ENCODE measurements at regions not wholly inside any gene's neighbourhood (a gene's known extent, or its start where the extent isn't known, plus 50 kb on each side); places are given as distances from the start of the nearest gene placed in this dataset.

DNA sequence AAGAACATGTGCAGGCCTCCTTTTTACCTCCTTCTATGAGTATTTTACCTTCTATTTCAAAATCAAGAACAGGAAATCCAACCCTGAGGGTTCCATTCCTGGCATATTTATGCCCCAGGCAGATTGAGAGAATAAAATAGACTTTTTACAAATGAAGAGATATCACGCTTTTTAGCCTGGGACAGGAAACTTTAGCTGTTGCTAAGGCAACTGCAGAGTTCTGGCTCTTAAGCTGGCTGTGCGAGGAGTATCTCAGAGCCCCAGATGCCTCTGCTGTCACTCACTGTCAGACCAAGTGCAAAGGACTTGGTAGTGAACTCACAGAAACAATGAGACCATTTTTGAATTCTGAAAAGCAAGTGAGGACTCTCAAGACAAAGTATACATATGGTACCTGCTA lies 69.5 kb upstream of the HSPB3 start (continued):
- TF ChIP-seq, protein P1, sequence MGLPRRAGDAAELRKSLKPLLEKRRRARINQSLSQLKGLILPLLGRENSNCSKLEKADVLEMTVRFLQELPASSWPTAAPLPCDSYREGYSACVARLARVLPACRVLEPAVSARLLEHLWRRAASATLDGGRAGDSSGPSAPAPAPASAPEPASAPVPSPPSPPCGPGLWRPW (IDR thresholded peaks at IDR 0.05) = no peak
- TF ChIP-seq FOSL2 (IDR thresholded peaks at IDR 0.05) = no peak
- no peak for TF ChIP-seq FOSL2 (CRISPR knock-in tag; IDR thresholded peaks at IDR 0.05)
- TF ChIP-seq NFE2L2 (conservative IDR thresholded peaks at IDR 0.05; ENCODE audit: low read length) = no peak
- no peak for TF ChIP-seq RNF2 (IDR thresholded peaks at IDR 0.05; ENCODE audit: borderline replicate concordance, low read depth)

DNA sequence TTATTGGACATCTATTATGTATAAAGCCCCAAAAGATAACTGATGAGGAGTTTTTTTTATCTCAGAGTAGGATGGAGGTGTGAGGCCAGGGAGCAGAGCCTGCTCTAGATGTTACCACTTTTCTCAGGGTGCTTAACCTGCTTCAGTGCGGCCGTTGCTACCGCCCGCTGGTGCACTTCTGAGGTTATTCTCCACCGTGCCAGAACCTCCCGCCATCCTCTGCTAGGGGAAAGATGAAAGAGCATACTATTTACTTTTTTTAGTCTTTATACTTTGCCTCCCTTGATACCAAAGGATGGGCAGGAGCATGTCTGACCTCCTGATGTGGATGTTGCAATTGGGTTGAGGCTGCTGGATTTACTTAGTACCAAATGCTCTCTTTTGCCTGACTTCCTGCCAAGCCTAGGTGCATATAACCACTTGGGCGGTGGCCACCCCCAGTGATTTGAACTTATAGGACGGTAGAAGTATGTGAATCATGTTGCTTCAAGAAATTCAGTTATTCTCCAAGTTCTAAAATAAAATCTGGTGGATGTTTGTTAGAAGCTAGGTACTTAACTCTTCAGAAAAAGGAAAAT lies 71.1 kb upstream of the HSPB3 start:
- no peak for FAIRE-seq
- H3K27ac ChIP-seq = no peak overlapping the region
- H3K4me2 ChIP-seq = no peak overlapping the region
- 72% methylated on average over 8 of the region's 8 CpGs for WGBS (ENCODE audit: missing lambda C conversion rate)
- no peak for ATAC-seq
- TF ChIP-seq RAD21 (conservative IDR thresholded peaks at IDR 0.05 in 1 of 2, IDR thresholded peaks at IDR 0.05 in 1 of 2) (no peak), FOSB (CRISPR knock-in tag; IDR thresholded peaks at IDR 0.05) (no peak), GATA3 (IDR thresholded peaks at IDR 0.05; ENCODE audit: borderline replicate concordance) (no peak), TFCP2L1 (CRISPR knock-in tag; IDR thresholded peaks at IDR 0.05) (no peak), BHLHE40 (IDR thresholded peaks at IDR 0.05; ENCODE audit: low read depth, low read length) (no peak), RNF2 (IDR thresholded peaks at IDR 0.05; ENCODE audit: borderline replicate concordance, low read depth) (no peak)
- TF ChIP-seq, protein P2, sequence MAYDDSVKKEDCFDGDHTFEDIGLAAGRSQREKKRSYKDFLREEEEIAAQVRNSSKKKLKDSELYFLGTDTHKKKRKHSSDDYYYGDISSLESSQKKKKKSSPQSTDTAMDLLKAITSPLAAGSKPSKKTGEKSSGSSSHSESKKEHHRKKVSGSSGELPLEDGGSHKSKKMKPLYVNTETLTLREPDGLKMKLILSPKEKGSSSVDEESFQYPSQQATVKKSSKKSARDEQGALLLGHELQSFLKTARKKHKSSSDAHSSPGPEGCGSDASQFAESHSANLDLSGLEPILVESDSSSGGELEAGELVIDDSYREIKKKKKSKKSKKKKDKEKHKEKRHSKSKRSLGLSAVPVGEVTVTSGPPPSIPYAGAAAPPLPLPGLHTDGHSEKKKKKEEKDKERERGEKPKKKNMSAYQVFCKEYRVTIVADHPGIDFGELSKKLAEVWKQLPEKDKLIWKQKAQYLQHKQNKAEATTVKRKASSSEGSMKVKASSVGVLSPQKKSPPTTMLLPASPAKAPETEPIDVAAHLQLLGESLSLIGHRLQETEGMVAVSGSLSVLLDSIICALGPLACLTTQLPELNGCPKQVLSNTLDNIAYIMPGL (CRISPR knock-in tag; IDR thresholded peaks at IDR 0.05; ENCODE audit: borderline replicate concordance) = no peak
- TF ChIP-seq, protein P3, sequence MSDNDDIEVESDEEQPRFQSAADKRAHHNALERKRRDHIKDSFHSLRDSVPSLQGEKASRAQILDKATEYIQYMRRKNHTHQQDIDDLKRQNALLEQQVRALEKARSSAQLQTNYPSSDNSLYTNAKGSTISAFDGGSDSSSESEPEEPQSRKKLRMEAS (IDR thresholded peaks at IDR 0.05) = no peak
- TF ChIP-seq, protein P1 (IDR thresholded peaks at IDR 0.05) = no peak
- CTCF ChIA-PET = no interaction called here
- POLR2A ChIA-PET = no interaction called here
- DNase-seq (ENCODE audit: low read depth in 1 of 2, low spot score in 1 of 2) = no peak
- H3K4me1 ChIP-seq = no peaks in the 10 kb centered on the region; the same call in 2 of the 3 replicates
- H3K4me3 ChIP-seq = no peak overlapping the region
- no peaks in the 10 kb centered on the region for H3K9me3 ChIP-seq

DNA sequence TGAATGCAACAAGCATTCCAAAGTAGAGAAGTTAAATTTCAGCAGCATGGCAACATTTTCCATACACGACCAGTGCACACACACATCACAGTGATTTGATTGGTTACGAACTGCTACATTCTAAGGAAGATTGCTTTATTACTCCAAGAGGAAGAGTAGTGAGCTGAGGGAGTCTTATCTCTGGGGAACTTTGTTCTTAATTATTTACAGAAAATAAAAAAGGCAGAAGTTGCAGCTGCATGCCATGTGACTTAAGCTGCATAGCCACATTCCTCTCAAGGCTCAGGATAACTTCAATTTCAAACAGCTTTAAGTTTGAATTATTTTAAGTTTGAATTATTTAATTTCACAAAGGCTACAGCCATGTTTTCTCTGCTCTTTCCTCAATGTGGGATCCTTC lies 71.6 kb upstream of the HSPB3 start:
- TF ChIP-seq FOXS1 (CRISPR knock-in tag; IDR thresholded peaks at IDR 0.05) = no peak
- TF ChIP-seq CHD2 (IDR thresholded peaks at IDR 0.05; ENCODE audit: low read length, partially characterized antibody) = no peak
- no peak for TF ChIP-seq SMC3 (IDR thresholded peaks at IDR 0.05)
- TF ChIP-seq, protein P4, sequence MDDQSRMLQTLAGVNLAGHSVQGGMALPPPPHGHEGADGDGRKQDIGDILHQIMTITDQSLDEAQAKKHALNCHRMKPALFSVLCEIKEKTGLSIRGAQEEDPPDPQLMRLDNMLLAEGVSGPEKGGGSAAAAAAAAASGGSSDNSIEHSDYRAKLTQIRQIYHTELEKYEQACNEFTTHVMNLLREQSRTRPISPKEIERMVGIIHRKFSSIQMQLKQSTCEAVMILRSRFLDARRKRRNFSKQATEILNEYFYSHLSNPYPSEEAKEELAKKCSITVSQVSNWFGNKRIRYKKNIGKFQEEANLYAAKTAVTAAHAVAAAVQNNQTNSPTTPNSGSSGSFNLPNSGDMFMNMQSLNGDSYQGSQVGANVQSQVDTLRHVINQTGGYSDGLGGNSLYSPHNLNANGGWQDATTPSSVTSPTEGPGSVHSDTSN (IDR thresholded peaks at IDR 0.05) = no peak
- TF ChIP-seq HOXA7 (CRISPR knock-in tag; IDR thresholded peaks at IDR 0.05) = no peak
- TF ChIP-seq HDAC2 (IDR thresholded peaks at IDR 0.05) = no peak
- TF ChIP-seq, protein P5, sequence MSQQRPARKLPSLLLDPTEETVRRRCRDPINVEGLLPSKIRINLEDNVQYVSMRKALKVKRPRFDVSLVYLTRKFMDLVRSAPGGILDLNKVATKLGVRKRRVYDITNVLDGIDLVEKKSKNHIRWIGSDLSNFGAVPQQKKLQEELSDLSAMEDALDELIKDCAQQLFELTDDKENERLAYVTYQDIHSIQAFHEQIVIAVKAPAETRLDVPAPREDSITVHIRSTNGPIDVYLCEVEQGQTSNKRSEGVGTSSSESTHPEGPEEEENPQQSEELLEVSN (IDR thresholded peaks at IDR 0.05; ENCODE audit: borderline replicate concordance, low read depth) = no peak
- TF ChIP-seq, protein P6, sequence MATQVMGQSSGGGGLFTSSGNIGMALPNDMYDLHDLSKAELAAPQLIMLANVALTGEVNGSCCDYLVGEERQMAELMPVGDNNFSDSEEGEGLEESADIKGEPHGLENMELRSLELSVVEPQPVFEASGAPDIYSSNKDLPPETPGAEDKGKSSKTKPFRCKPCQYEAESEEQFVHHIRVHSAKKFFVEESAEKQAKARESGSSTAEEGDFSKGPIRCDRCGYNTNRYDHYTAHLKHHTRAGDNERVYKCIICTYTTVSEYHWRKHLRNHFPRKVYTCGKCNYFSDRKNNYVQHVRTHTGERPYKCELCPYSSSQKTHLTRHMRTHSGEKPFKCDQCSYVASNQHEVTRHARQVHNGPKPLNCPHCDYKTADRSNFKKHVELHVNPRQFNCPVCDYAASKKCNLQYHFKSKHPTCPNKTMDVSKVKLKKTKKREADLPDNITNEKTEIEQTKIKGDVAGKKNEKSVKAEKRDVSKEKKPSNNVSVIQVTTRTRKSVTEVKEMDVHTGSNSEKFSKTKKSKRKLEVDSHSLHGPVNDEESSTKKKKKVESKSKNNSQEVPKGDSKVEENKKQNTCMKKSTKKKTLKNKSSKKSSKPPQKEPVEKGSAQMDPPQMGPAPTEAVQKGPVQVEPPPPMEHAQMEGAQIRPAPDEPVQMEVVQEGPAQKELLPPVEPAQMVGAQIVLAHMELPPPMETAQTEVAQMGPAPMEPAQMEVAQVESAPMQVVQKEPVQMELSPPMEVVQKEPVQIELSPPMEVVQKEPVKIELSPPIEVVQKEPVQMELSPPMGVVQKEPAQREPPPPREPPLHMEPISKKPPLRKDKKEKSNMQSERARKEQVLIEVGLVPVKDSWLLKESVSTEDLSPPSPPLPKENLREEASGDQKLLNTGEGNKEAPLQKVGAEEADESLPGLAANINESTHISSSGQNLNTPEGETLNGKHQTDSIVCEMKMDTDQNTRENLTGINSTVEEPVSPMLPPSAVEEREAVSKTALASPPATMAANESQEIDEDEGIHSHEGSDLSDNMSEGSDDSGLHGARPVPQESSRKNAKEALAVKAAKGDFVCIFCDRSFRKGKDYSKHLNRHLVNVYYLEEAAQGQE (IDR thresholded peaks at IDR 0.05) = no peak
- no peak for TF ChIP-seq CHD4 (IDR thresholded peaks at IDR 0.05; ENCODE audit: borderline replicate concordance)
- no peak for TF ChIP-seq PHF8 (IDR thresholded peaks at IDR 0.05; ENCODE audit: borderline replicate concordance, low read depth)
- TF ChIP-seq, protein P2 (CRISPR knock-in tag; IDR thresholded peaks at IDR 0.05; ENCODE audit: borderline replicate concordance) = no peak
- TF ChIP-seq SREBF2 (IDR thresholded peaks at IDR 0.05) = no peak
- TF ChIP-seq CBX8 (IDR thresholded peaks at IDR 0.05) = no peak
- no peak for TF ChIP-seq CBX2 (IDR thresholded peaks at IDR 0.05; ENCODE audit: borderline replicate concordance, low read depth)
- Histone ChIP-seq H3K27ac (no peak overlapping the region), H3K4me1 (no peaks in the 10 kb centered on the region), H3K4me2 (no peak overlapping the region), H3K9me3 (no peaks in the 10 kb centered on the region), H3K4me3 (no peak overlapping the region)
- DNase-seq (ENCODE audit: low read depth in 1 of 2, low spot score in 1 of 2) (no peak), FAIRE-seq (no peak), ATAC-seq (no peak)
- CTCF ChIA-PET = no interaction called here
- WGBS (ENCODE audit: missing lambda C conversion rate) = 34% methylated on average over 2 of the region's 2 CpGs
- POLR2A ChIA-PET = no interaction called here
